COLO829 (cell line): ENCODE measurements at regions not wholly inside any gene's neighbourhood (a gene's known extent, or its start where the extent isn't known, plus 50 kb on each side); places are given as distances from the start of the nearest gene placed in this dataset.
A peak's percentile ranks its signal among the peaks of the same experiment; 100 is the strongest.

ENCODE experiments used
- DNase-seq: peaks from one replicate; pipeline ENCODE4 v3.0.0; 2012; ENCODE audit warnings: low spot score

GRCh38 chr5:146940295-146940694 lies 61.7 kb upstream of the PPP2R2B start:
- no peak for DNase-seq

- DNase-seq, result no peak
These were observed 65.5 kb upstream of the PPP2R2B start for GRCh38 chr5:146944019-146944418.

GRCh38 chr5:146944764-146945616 lies 66.4 kb upstream of the PPP2R2B start:
- DNase-seq, result no peak

- no peak for DNase-seq
These were observed 67.1 kb upstream of the PPP2R2B start for GRCh38 chr5:146945617-146946084.

GRCh38 chr5:146947181-146947941 lies 68.8 kb upstream of the PPP2R2B start:
- peak; percentile 7 for DNase-seq

- no peak for DNase-seq
These were observed 70.1 kb upstream of the PPP2R2B start for GRCh38 chr5:146948666-146949065.

- DNase-seq, result no peak
These were observed 73.6 kb upstream of the PPP2R2B start for GRCh38 chr5:146952168-146952567.

GRCh38 chr5:146956217-146956616 lies 77.7 kb upstream of the PPP2R2B start:
- DNase-seq, result no peak

- no peak for DNase-seq
These were observed 80.8 kb upstream of the PPP2R2B start for GRCh38 chr5:146959360-146959759.

- peak; percentile 17 for DNase-seq
These were observed 84.3 kb upstream of the PPP2R2B start for GRCh38 chr5:146962801-146963355.

GRCh38 chr5:146965761-146966659 lies 87.5 kb upstream of the PPP2R2B start:
- DNase-seq, result peak; percentile 26

GRCh38 chr5:146967646-146968045 lies 89.1 kb upstream of the PPP2R2B start:
- DNase-seq, result no peak

- no peak for DNase-seq
These were observed 92.8 kb upstream of the PPP2R2B start for GRCh38 chr5:146971401-146971800.

- DNase-seq, result no peak
These were observed 107.9 kb upstream of the PPP2R2B start for GRCh38 chr5:146986469-146986868.

GRCh38 chr5:146993876-146994530 lies 115.4 kb upstream of the PPP2R2B start:
- DNase-seq, result no peak

GRCh38 chr5:146995878-146996277 lies 117.3 kb upstream of the PPP2R2B start:
- DNase-seq, result no peak

GRCh38 chr5:147015405-147015804 lies 136.8 kb upstream of the PPP2R2B start:
- no peak for DNase-seq

GRCh38 chr5:147017191-147017590 lies 138.6 kb upstream of the PPP2R2B start:
- peak; percentile 3 for DNase-seq

- DNase-seq, result no peak
These were observed 139.1 kb upstream of the PPP2R2B start for GRCh38 chr5:147017621-147018020.

GRCh38 chr5:147018812-147019211 lies 140.3 kb upstream of the PPP2R2B start:
- no peak for DNase-seq

GRCh38 chr5:147036691-147037245 lies 158.2 kb upstream of the PPP2R2B start:
- no peak for DNase-seq
